ENCODE measurements at regions not wholly inside any gene's neighbourhood (a gene's known extent, or its start where the extent isn't known, plus 50 kb on each side); places are given as distances from the start of the nearest gene placed in this dataset.
A peak's percentile ranks its signal among the peaks of the same experiment; 100 is the strongest.
"Not testable (repeated sequence)": the region's sequence is repeated elsewhere in the genome, so short reads cannot be mapped to it uniquely, and the experiment has no call there.

DNA sequence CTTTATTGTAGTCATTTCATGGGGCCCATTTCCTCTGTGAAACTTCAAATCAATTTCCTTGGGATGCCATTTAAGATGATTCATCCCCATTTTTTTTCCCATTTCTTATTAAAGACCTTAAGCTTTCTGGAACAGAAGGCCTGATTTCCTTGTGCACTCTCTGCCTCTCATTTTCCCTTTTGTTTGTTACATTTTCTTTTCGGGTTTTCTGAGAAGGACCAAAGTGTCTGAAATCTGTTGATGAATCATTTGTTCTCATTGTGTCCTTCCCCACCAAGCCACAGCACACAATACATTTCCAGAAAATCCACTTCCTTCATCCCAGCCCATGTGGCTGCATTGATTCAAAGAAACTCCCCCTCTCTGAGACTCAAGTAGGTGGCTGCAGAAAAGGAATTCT, 372.4 kb downstream of the SFMBT2 start (continued):
- TF ChIP-seq ZNF549 (tag by site-specific recombination; IDR thresholded peaks at IDR 0.05) (no peak), OVOL3 (tag by site-specific recombination; IDR thresholded peaks at IDR 0.05) (no peak)

GRCh38 chr10:7037434-7037833, 373.4 kb downstream of the SFMBT2 start:
- H3K27ac ChIP-seq (ENCODE audit: extremely low read depth, low read depth, low read length); H3K9me3 ChIP-seq (ENCODE audit: control insufficient read depth, insufficient read depth, low read depth, low read length); H3K4me1 ChIP-seq (ENCODE audit: control insufficient read depth, insufficient read depth, low read length); H3K4me3 ChIP-seq (ENCODE audit: low read depth, low read length); POLR2A ChIA-PET; H3K36me3 ChIP-seq (ENCODE audit: control insufficient read depth in 2 of 2, insufficient read depth in 1 of 2, low read length in 2 of 2); CTCF ChIA-PET: not testable (repeated sequence)
- peak; percentile 73 for TF ChIP-seq ZNF146 (tag by site-specific recombination; IDR thresholded peaks at IDR 0.05)

- Histone ChIP-seq H3K4me3 (ENCODE audit: low read depth, low read length) (no peak overlapping the region), H3K4me1 (ENCODE audit: control insufficient read depth, insufficient read depth, low read length) (no peaks in the 10 kb centered on the region), H3K9me3 (ENCODE audit: control insufficient read depth, insufficient read depth, low read depth, low read length) (no peaks in the 10 kb centered on the region), H3K27ac (ENCODE audit: extremely low read depth, low read depth, low read length) (no peak overlapping the region), H3K36me3 (ENCODE audit: control insufficient read depth in 2 of 2, insufficient read depth in 1 of 2, low read length in 2 of 2) (no peaks in the 10 kb centered on the region)
- POLR2A ChIA-PET, result no interaction called here
- CTCF ChIA-PET, result interaction anchor here (0.6 kb wide), 2 partner anchors 74 to 198 kb away, joined by 3 to 4 read pairs; no protein-coding TSS in a partner anchor
- TF ChIP-seq ZNF416 (tag by site-specific recombination; IDR thresholded peaks at IDR 0.05), result no peak
- TF ChIP-seq MEIS1 (CRISPR knock-in tag; IDR thresholded peaks at IDR 0.05; ENCODE audit: borderline replicate concordance), result no peak
- TF ChIP-seq ZNF10 (tag by site-specific recombination; IDR thresholded peaks at IDR 0.05), result no peak
- TF ChIP-seq ZNF639 (tag by site-specific recombination; IDR thresholded peaks at IDR 0.05), result no peak
- TF ChIP-seq ZNF626 (tag by site-specific recombination; IDR thresholded peaks at IDR 0.05), result no peak
- TF ChIP-seq, protein P1, sequence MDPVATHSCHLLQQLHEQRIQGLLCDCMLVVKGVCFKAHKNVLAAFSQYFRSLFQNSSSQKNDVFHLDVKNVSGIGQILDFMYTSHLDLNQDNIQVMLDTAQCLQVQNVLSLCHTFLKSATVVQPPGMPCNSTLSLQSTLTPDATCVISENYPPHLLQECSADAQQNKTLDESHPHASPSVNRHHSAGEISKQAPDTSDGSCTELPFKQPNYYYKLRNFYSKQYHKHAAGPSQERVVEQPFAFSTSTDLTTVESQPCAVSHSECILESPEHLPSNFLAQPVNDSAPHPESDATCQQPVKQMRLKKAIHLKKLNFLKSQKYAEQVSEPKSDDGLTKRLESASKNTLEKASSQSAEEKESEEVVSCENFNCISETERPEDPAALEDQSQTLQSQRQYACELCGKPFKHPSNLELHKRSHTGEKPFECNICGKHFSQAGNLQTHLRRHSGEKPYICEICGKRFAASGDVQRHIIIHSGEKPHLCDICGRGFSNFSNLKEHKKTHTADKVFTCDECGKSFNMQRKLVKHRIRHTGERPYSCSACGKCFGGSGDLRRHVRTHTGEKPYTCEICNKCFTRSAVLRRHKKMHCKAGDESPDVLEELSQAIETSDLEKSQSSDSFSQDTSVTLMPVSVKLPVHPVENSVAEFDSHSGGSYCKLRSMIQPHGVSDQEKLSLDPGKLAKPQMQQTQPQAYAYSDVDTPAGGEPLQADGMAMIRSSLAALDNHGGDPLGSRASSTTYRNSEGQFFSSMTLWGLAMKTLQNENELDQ (tag by site-specific recombination; IDR thresholded peaks at IDR 0.05; ENCODE audit: low read depth), result no peak
- no peak for TF ChIP-seq ZNF266 (tag by site-specific recombination; IDR thresholded peaks at IDR 0.05; ENCODE audit: low read depth)
- TF ChIP-seq ZBTB1 (tag by site-specific recombination; IDR thresholded peaks at IDR 0.05), result no peak
- TF ChIP-seq ZNF19 (tag by site-specific recombination; IDR thresholded peaks at IDR 0.05; ENCODE audit: low read depth), result no peak
Observed at GRCh38 chr10:7036951-7037350, 373.9 kb downstream of the SFMBT2 start.

GRCh38 chr10:7035126-7035761, 375.6 kb downstream of the SFMBT2 start:
- CTCF ChIA-PET, result no interaction called here
- POLR2A ChIA-PET, result no interaction called here
- Histone ChIP-seq H3K9me3 (ENCODE audit: control insufficient read depth, insufficient read depth, low read depth, low read length) (no peaks in the 10 kb centered on the region), H3K4me3 (ENCODE audit: low read depth, low read length) (no peak overlapping the region), H3K36me3 (ENCODE audit: control insufficient read depth in 2 of 2, insufficient read depth in 1 of 2, low read length in 2 of 2) (no peaks in the 10 kb centered on the region), H3K27ac (ENCODE audit: extremely low read depth, low read depth, low read length) (no peak overlapping the region), H3K4me1 (ENCODE audit: control insufficient read depth, insufficient read depth, low read length) (no peaks in the 10 kb centered on the region)
- TF ChIP-seq, protein P2, sequence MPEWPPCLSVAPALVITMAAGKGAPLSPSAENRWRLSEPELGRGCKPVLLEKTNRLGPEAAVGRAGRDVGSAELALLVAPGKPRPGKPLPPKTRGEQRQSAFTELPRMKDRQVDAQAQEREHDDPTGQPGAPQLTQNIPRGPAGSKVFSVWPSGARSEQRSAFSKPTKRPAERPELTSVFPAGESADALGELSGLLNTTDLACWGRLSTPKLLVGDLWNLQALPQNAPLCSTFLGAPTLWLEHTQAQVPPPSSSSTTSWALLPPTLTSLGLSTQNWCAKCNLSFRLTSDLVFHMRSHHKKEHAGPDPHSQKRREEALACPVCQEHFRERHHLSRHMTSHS (tag by site-specific recombination; IDR thresholded peaks at IDR 0.05), result no peak
- TF ChIP-seq ZNF830 (tag by site-specific recombination; IDR thresholded peaks at IDR 0.05; ENCODE audit: low read depth) (no peak), SETDB1 (IDR thresholded peaks at IDR 0.05; ENCODE audit: insufficient read length, low read length) (no peak), ZNF529 (tag by site-specific recombination; IDR thresholded peaks at IDR 0.05; ENCODE audit: insufficient replicate concordance) (no peak), HOXD13 (CRISPR knock-in tag; IDR thresholded peaks at IDR 0.05; ENCODE audit: borderline replicate concordance) (no peak), ZNF624 (tag by site-specific recombination; IDR thresholded peaks at IDR 0.05) (no peak), ZFP69B (tag by site-specific recombination; IDR thresholded peaks at IDR 0.05) (no peak), ZBTB17 (tag by site-specific recombination; IDR thresholded peaks at IDR 0.05) (no peak), ZNF146 (tag by site-specific recombination; IDR thresholded peaks at IDR 0.05) (no peak), ZNF280C (tag by site-specific recombination; IDR thresholded peaks at IDR 0.05) (no peak), HOXC10 (CRISPR knock-in tag; IDR thresholded peaks at IDR 0.05) (no peak)
- TF ChIP-seq, protein P3, sequence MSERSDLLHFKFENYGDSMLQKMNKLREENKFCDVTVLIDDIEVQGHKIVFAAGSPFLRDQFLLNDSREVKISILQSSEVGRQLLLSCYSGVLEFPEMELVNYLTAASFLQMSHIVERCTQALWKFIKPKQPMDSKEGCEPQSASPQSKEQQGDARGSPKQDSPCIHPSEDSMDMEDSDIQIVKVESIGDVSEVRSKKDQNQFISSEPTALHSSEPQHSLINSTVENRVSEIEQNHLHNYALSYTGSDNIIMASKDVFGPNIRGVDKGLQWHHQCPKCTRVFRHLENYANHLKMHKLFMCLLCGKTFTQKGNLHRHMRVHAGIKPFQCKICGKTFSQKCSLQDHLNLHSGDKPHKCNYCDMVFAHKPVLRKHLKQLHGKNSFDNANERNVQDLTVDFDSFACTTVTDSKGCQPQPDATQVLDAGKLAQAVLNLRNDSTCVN (tag by site-specific recombination; optimal IDR thresholded peaks at IDR 0.05), result no peak

Data from HEK293 (cell line).